HepG2 (cell line): ENCODE measurements at regions not wholly inside any gene's neighbourhood (a gene's known extent, or its start where the extent isn't known, plus 50 kb on each side); places are given as distances from the start of the nearest gene placed in this dataset.

Experiments
- ATAC-seq: fragments of 200-7000 bp; cut with Tn5 transposase; 3 replicates; pipeline ENCODE4 v1.9.1; 2020; ENCODE audit warnings: mild to moderate bottlenecking, moderate library complexity
- BruUV-seq: library from RNA; stranded (reverse); fragments of 400-500 nt; replicated peaks from 2 replicates; lab custom pipeline; 2021; lab: Mats Ljungman, UMichigan
- CTCF ChIA-PET: fragments of 300-600 bp; formaldehyde crosslinking; extraction: SDS; loops from one replicate; lab custom pipeline; 2021; ENCODE audit warnings: low total read pairs, inconsistent platforms, low intra/inter-chr PET ratio; lab: Yijun Ruan, JAX
- POLR2A ChIA-PET: fragments of 350-600 bp; sonication (Branson Sonifier 250); formaldehyde crosslinking; loops from one replicate; lab custom pipeline; 2020; ENCODE audit warnings: antibody characterized with exemption, inconsistent platforms; lab: Yijun Ruan, JAX
- DNase-seq: peaks from one replicate; pipeline ENCODE4 v3.0.0-alpha.2; 2015; ENCODE audit warnings: low spot score
- FAIRE-seq: peaks from 3 replicates; lab custom pipeline; 2011; peaks lifted over from hg19 to GRCh38; lab: Jason Lieb, UNC
- H2AFZ ChIP-seq: one replicate; pipeline ENCODE4 v1.6.1; 2011; ENCODE audit warnings: low read length, inconsistent platforms
- H3K27ac ChIP-seq: fragments of 300-600 bp; 3 replicates; pipeline ENCODE4 v1.8.0; 2011; ENCODE audit warnings: mixed run types, mild to moderate bottlenecking, mixed read lengths, low read length, inconsistent platforms; ENCODE audit not compliant: insufficient read depth; ENCODE audit errors: extremely low read length
- H3K27me3 ChIP-seq, 2 experiments: fragments of 200-600 bp in 1 of 2; 2 replicates in 1 of 2; 3 replicates in 1 of 2; pipeline versions ENCODE4 v1.6.0 to v1.8.0; 2011; ENCODE audit warnings: low read length in 2 of 2, mild to moderate bottlenecking in 2 of 2, moderate library complexity in 2 of 2, inconsistent platforms in 1 of 2; ENCODE audit not compliant: insufficient read depth in 2 of 2, control insufficient read depth in 1 of 2
- H3K36me3 ChIP-seq, 2 experiments: fragments of 200-600 bp in 1 of 2; replicated peaks in 1 of 2; 2 replicates in 1 of 2; 3 replicates in 1 of 2; pipeline versions ENCODE4 v1.5.1 to v1.8.0; 2011; ENCODE audit warnings: low read length in 2 of 2, inconsistent platforms in 1 of 2; ENCODE audit not compliant: insufficient read depth in 2 of 2, control insufficient read depth in 1 of 2
- H3K4me1 ChIP-seq: 2 replicates; pipeline ENCODE4 v1.5.1; 2012; ENCODE audit warnings: low read length, inconsistent platforms; ENCODE audit not compliant: insufficient read depth
- H3K4me2 ChIP-seq: 2 replicates; pipeline ENCODE4 v1.6.0; 2011; ENCODE audit warnings: low read depth, low read length, inconsistent platforms
- H3K4me3 ChIP-seq, 3 experiments: fragments of 200-600 bp in 1 of 3; sonication (generic), shearing (Covaris generic) in 1 of 3; replicated peaks in 1 of 3; 2 replicates each; pipeline ENCODE4 v1.5.1; 2011 to 2016; ENCODE audit warnings: low read length in 3 of 3, inconsistent platforms in 2 of 3, low read depth in 2 of 3, mild to moderate bottlenecking in 2 of 3, control low read depth in 1 of 3, mixed read lengths in 1 of 3; ENCODE audit not compliant: insufficient read depth in 1 of 3
- H3K79me2 ChIP-seq: one replicate; pipeline ENCODE4 v1.6.1; 2011; ENCODE audit warnings: low read length, inconsistent platforms; ENCODE audit not compliant: insufficient read depth
- H3K9ac ChIP-seq: 2 replicates; pipeline ENCODE4 v1.6.0; 2011; ENCODE audit warnings: mild to moderate bottlenecking, low read depth, low read length, inconsistent platforms; ENCODE audit not compliant: insufficient read depth
- H3K9me3 ChIP-seq: 2 replicates; pipeline ENCODE4 v1.5.1; 2012; ENCODE audit warnings: mild to moderate bottlenecking, low read length
- H4K20me1 ChIP-seq: 2 replicates; pipeline ENCODE4 v1.6.0; 2011; ENCODE audit warnings: inconsistent platforms, mild to moderate bottlenecking, low read length, moderate library complexity; ENCODE audit not compliant: insufficient read depth
- ADNP ChIP-seq: sonication (generic); formaldehyde crosslinking; IDR thresholded peaks from 2 replicates; pipeline ENCODE4 v1.4.0; 2020; ENCODE audit warnings: missing genetic modification reagents
- IRX3 ChIP-seq: sonication (generic); formaldehyde crosslinking; IDR thresholded peaks from 2 replicates; pipeline ENCODE4 v1.8.1; 2023; ENCODE audit warnings: mild to moderate bottlenecking, low read depth, missing genetic modification reagents, borderline replicate concordance
- KLF6 ChIP-seq: IDR thresholded peaks from 2 replicates; pipeline ENCODE4 v1.8.0; 2016; ENCODE audit warnings: missing biosample characterization, missing genetic modification reagents
- MAFF ChIP-seq: IDR thresholded peaks from 2 replicates; pipeline ENCODE4 v1.6.1; 2011; ENCODE audit warnings: low read depth, low read length, improper control_type of control experiment
- RXRA ChIP-seq: sonication (generic); formaldehyde crosslinking; IDR thresholded peaks from 2 replicates; pipeline ENCODE4 v1.5.1; 2020; ENCODE audit warnings: missing genetic modification reagents
- SCMH1 ChIP-seq: sonication (generic); formaldehyde crosslinking; IDR thresholded peaks from 2 replicates; pipeline ENCODE4 v1.9.0; 2021; ENCODE audit warnings: missing genetic modification reagents, mild to moderate bottlenecking, borderline replicate concordance
- TCF7 ChIP-seq: sonication (generic); IDR thresholded peaks from 2 replicates; pipeline ENCODE4 v1.6.1; 2016; ENCODE audit warnings: antibody characterized with exemption, low read depth
- TP53 ChIP-seq: sonication (generic); formaldehyde crosslinking; conservative IDR thresholded peaks from 2 replicates; pipeline ENCODE4 v1.4.0; 2020; ENCODE audit warnings: missing genetic modification reagents
- ZBTB46 ChIP-seq: sonication (generic); formaldehyde crosslinking; IDR thresholded peaks from 2 replicates; pipeline ENCODE4 v1.4.0; 2020; ENCODE audit warnings: mild to moderate bottlenecking, missing genetic modification reagents, borderline replicate concordance
- ZC3H4 ChIP-seq: sonication (generic); formaldehyde crosslinking; IDR thresholded peaks from 2 replicates; pipeline ENCODE4 v1.4.0; 2020; ENCODE audit warnings: missing genetic modification reagents, borderline replicate concordance
- WGBS: methylation state at CpG from one replicate; pipeline ENCODE4 v1.1.6; 2017; ENCODE audit warnings: low lambda C conversion rate; 5-methylcytosine and 5-hydroxymethylcytosine counted together
- in situ Hi-C: cut with HindIII; loops from 2 replicates; pipeline ENCODE4 v1.10.0; 2017; ENCODE audit warnings: low pct_unique_long_range_greater_than_20kb; ENCODE audit not compliant: extremely low pct_ligation_motif_present
- intact Hi-C: fragments of 100-400 bp; cut with micrococcal nuclease; formaldehyde crosslinking; loops from one replicate; pipeline ENCODE4 v1.10.0; 2022; ENCODE audit not compliant: unreplicated experiment
- TF ChIP-seq, protein P1 (sequence below): fragments of 450-650 bp; IDR thresholded peaks from 2 replicates; pipeline ENCODE4 v1.6.1; 2017; ENCODE audit warnings: mild to moderate bottlenecking
- TF ChIP-seq, protein P2 (sequence below): sonication (generic); formaldehyde crosslinking; IDR thresholded peaks from 2 replicates; pipeline ENCODE4 v1.4.0; 2020; ENCODE audit warnings: mild to moderate bottlenecking, low read depth, missing genetic modification reagents
- TF ChIP-seq, protein P3 (sequence below): sonication (generic); formaldehyde crosslinking; IDR thresholded peaks from 2 replicates; pipeline ENCODE4 v1.8.0; 2022; ENCODE audit warnings: mild to moderate bottlenecking, missing genetic modification reagents, moderate library complexity
- TF ChIP-seq, protein P4 (sequence below): sonication (generic); formaldehyde crosslinking; IDR thresholded peaks from 2 replicates; pipeline ENCODE4 v1.5.1; 2020; ENCODE audit warnings: mild to moderate bottlenecking, moderate library complexity, missing genetic modification reagents

DNA sequence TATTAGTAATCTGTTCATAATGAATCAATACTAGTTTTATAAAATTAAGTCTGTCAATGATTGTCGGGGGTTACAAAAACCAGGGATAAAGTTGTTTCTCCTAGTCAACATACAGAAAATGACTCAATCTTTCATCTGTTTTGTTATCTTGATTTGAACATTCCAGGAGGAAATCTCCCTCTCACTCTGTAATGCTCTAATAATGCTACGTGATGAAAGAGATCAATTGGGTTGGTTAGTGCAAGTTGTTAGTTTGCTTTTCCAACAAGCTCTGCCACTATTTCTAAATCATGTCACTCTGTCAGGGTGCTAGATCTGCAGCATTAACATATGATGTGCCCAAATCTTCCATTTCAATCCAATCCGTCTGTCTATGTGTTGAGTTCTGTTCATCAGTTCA, 379.5 kb upstream of the GJE1 start (continued):
- TF ChIP-seq ZBTB46 (CRISPR knock-in tag): no peak
- TF ChIP-seq TP53 (CRISPR knock-in tag): no peak
- TF ChIP-seq TCF7: no peak

GRCh38 chr6:141752677-141753076, 380.0 kb upstream of the GJE1 start:
- no peaks in the 10 kb centered on the region for H3K79me2 ChIP-seq
- no peak overlapping the region for H3K4me2 ChIP-seq
- no peaks in the 10 kb centered on the region for H3K9me3 ChIP-seq
- H4K20me1 ChIP-seq: no peaks in the 10 kb centered on the region
- POLR2A ChIA-PET: no interaction called here
- H3K36me3 ChIP-seq: no peaks in the 10 kb centered on the region
- no peak overlapping the region for H3K9ac ChIP-seq
- H3K4me3 ChIP-seq: no peak overlapping the region
- intact Hi-C loops: no loop called here
- no peak for FAIRE-seq
- CTCF ChIA-PET: no interaction called here
- BruUV-seq: no TSS peak
- no peaks in the 10 kb centered on the region for H3K4me1 ChIP-seq
- DNase-seq: no peak
- ATAC-seq: no peak
- whole genome bisulfite sequencing: 2% methylated on average over 1 of the region's 1 CpG
- in situ Hi-C loops: no loop called here
- no peak overlapping the region for H2AFZ ChIP-seq
- TF ChIP-seq TP53 (CRISPR knock-in tag) (no peak), IRX3 (no peak), MAFF (no peak), ZC3H4 (CRISPR knock-in tag) (no peak), ADNP (CRISPR knock-in tag) (no peak), KLF6 (no peak), SCMH1 (CRISPR knock-in tag) (no peak), RXRA (CRISPR knock-in tag) (no peak)
- TF ChIP-seq, protein P1, sequence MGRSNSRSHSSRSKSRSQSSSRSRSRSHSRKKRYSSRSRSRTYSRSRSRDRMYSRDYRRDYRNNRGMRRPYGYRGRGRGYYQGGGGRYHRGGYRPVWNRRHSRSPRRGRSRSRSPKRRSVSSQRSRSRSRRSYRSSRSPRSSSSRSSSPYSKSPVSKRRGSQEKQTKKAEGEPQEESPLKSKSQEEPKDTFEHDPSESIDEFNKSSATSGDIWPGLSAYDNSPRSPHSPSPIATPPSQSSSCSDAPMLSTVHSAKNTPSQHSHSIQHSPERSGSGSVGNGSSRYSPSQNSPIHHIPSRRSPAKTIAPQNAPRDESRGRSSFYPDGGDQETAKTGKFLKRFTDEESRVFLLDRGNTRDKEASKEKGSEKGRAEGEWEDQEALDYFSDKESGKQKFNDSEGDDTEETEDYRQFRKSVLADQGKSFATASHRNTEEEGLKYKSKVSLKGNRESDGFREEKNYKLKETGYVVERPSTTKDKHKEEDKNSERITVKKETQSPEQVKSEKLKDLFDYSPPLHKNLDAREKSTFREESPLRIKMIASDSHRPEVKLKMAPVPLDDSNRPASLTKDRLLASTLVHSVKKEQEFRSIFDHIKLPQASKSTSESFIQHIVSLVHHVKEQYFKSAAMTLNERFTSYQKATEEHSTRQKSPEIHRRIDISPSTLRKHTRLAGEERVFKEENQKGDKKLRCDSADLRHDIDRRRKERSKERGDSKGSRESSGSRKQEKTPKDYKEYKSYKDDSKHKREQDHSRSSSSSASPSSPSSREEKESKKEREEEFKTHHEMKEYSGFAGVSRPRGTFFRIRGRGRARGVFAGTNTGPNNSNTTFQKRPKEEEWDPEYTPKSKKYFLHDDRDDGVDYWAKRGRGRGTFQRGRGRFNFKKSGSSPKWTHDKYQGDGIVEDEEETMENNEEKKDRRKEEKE: no peak
- TF ChIP-seq, protein P2, sequence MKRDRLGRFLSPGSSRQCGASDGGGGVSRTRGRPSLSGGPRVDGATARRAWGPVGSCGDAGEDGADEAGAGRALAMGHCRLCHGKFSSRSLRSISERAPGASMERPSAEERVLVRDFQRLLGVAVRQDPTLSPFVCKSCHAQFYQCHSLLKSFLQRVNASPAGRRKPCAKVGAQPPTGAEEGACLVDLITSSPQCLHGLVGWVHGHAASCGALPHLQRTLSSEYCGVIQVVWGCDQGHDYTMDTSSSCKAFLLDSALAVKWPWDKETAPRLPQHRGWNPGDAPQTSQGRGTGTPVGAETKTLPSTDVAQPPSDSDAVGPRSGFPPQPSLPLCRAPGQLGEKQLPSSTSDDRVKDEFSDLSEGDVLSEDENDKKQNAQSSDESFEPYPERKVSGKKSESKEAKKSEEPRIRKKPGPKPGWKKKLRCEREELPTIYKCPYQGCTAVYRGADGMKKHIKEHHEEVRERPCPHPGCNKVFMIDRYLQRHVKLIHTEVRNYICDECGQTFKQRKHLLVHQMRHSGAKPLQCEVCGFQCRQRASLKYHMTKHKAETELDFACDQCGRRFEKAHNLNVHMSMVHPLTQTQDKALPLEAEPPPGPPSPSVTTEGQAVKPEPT (CRISPR knock-in tag): no peak
- TF ChIP-seq, protein P3, sequence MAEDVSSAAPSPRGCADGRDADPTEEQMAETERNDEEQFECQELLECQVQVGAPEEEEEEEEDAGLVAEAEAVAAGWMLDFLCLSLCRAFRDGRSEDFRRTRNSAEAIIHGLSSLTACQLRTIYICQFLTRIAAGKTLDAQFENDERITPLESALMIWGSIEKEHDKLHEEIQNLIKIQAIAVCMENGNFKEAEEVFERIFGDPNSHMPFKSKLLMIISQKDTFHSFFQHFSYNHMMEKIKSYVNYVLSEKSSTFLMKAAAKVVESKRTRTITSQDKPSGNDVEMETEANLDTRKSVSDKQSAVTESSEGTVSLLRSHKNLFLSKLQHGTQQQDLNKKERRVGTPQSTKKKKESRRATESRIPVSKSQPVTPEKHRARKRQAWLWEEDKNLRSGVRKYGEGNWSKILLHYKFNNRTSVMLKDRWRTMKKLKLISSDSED (CRISPR knock-in tag): no peak
- TF ChIP-seq, protein P4, sequence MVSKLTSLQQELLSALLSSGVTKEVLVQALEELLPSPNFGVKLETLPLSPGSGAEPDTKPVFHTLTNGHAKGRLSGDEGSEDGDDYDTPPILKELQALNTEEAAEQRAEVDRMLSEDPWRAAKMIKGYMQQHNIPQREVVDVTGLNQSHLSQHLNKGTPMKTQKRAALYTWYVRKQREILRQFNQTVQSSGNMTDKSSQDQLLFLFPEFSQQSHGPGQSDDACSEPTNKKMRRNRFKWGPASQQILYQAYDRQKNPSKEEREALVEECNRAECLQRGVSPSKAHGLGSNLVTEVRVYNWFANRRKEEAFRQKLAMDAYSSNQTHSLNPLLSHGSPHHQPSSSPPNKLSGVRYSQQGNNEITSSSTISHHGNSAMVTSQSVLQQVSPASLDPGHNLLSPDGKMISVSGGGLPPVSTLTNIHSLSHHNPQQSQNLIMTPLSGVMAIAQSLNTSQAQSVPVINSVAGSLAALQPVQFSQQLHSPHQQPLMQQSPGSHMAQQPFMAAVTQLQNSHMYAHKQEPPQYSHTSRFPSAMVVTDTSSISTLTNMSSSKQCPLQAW (CRISPR knock-in tag): no peak
- no peaks in the 10 kb centered on the region for H3K27me3 ChIP-seq
- H3K27ac ChIP-seq: no peak overlapping the region
